HG02884 (cell line): ENCODE measurements at regions not wholly inside any gene's neighbourhood (a gene's known extent, or its start where the extent isn't known, plus 50 kb on each side); places are given as distances from the start of the nearest gene placed in this dataset.
"Not testable (repeated sequence)": the region's sequence is repeated elsewhere in the genome, so short reads cannot be mapped to it uniquely, and the experiment has no call there.

Source experiments
- ATAC-seq: cut with Tn5 transposase; IDR thresholded peaks from one replicate; pipeline ENCODE4 v1.9.1; 2021; ENCODE audit warnings: mild to moderate bottlenecking, moderate library complexity; ENCODE audit not compliant: unreplicated experiment

- ATAC-seq, result no peak
These were observed 310.4 kb downstream of the TFAP2B start for GRCh38 chr6:51129043-51129442.

- ATAC-seq, result no peak
These were observed 319.1 kb downstream of the TFAP2B start for GRCh38 chr6:51137777-51138176.

- ATAC-seq, result no peak
These were observed 321.3 kb downstream of the TFAP2B start for GRCh38 chr6:51139950-51140385.

- ATAC-seq, result no peak
These were observed 322.4 kb downstream of the TFAP2B start for GRCh38 chr6:51141080-51141479.

GRCh38 chr6:51147756-51148155 lies 329.1 kb downstream of the TFAP2B start:
- ATAC-seq, result no peak

GRCh38 chr6:51152594-51152993 lies 333.9 kb downstream of the TFAP2B start:
- no peak for ATAC-seq

GRCh38 chr6:51153109-51153508 lies 334.4 kb downstream of the TFAP2B start:
- ATAC-seq, result no peak

GRCh38 chr6:51154925-51155324 lies 336.3 kb downstream of the TFAP2B start:
- ATAC-seq, result not testable (repeated sequence)

GRCh38 chr6:51159260-51159659 lies 340.6 kb downstream of the TFAP2B start:
- not testable (repeated sequence) for ATAC-seq

GRCh38 chr6:51161752-51162151 lies 343.1 kb downstream of the TFAP2B start:
- ATAC-seq, result no peak

- ATAC-seq, result no peak
These were observed 345.3 kb downstream of the TFAP2B start for GRCh38 chr6:51163843-51164529.

GRCh38 chr6:51166914-51167313 lies 348.2 kb downstream of the TFAP2B start:
- ATAC-seq, result no peak

- no peak for ATAC-seq
These were observed 348.8 kb downstream of the TFAP2B start for GRCh38 chr6:51167468-51167867.

GRCh38 chr6:51182827-51183226 lies 364.2 kb downstream of the TFAP2B start:
- ATAC-seq, result no peak

GRCh38 chr6:51184046-51184445 lies 365.4 kb downstream of the TFAP2B start:
- ATAC-seq, result no peak

GRCh38 chr6:51193163-51193562 lies 374.5 kb downstream of the TFAP2B start:
- not testable (repeated sequence) for ATAC-seq

- no peak for ATAC-seq
These were observed 380.5 kb downstream of the TFAP2B start for GRCh38 chr6:51199105-51199552.

- no peak for ATAC-seq
These were observed 381.1 kb downstream of the TFAP2B start for GRCh38 chr6:51199733-51200260.

GRCh38 chr6:51200676-51201075 lies 382.0 kb downstream of the TFAP2B start:
- ATAC-seq, result no peak

- not testable (repeated sequence) for ATAC-seq
These were observed 384.0 kb downstream of the TFAP2B start for GRCh38 chr6:51202653-51203052.

GRCh38 chr6:51203504-51203903 lies 384.8 kb downstream of the TFAP2B start:
- no peak for ATAC-seq

- not testable (repeated sequence) for ATAC-seq
These were observed 388.0 kb downstream of the TFAP2B start for GRCh38 chr6:51206686-51207085.

GRCh38 chr6:51209651-51210050 lies 391.0 kb downstream of the TFAP2B start:
- ATAC-seq, result no peak
